Retinal pigment epithelial cell (primary cell): ENCODE measurements at regions not wholly inside any gene's neighbourhood (a gene's known extent, or its start where the extent isn't known, plus 50 kb on each side); places are given as distances from the start of the nearest gene placed in this dataset.
"Not testable (repeated sequence)": the region's sequence is repeated elsewhere in the genome, so short reads cannot be mapped to it uniquely, and the experiment has no call there.

ENCODE experiments used
- DNase-seq: peaks from one replicate; pipeline ENCODE4 v3.0.0-alpha.2; 2010; ENCODE audit warnings: low read depth
- H3K4me3 ChIP-seq: 2 replicates; pipeline ENCODE4 v1.5.1; 2011; ENCODE audit warnings: mild to moderate bottlenecking, low read length, control low read depth, moderate library complexity
- TF ChIP-seq, protein P1 (sequence below): conservative IDR thresholded peaks from 2 replicates; pipeline ENCODE4 v1.5.1; 2011; ENCODE audit warnings: low read depth, low read length, control low read depth, inconsistent platforms

DNA sequence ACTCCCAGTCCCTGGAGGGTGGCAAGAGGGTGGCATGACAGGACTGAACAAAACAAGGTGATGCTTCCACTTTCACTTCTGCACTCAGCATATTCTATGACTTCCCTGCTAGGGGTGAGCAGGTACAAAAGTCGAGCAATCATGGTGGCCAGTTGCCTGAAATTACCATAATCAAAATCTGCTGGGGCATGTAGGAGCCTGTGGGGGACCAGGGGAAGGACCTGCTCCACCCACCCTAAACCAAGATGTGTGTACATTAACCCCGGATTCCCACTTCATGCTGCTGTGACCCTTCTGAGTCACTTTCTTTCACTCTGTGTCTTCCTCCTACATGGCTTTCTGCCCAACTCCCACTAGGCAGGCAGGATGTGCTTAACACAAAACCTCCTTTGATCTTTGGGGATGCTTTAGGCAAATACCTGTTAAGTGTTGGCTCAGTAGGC lies 73.3 kb upstream of the PHF24 start:
- TF ChIP-seq, protein P1, sequence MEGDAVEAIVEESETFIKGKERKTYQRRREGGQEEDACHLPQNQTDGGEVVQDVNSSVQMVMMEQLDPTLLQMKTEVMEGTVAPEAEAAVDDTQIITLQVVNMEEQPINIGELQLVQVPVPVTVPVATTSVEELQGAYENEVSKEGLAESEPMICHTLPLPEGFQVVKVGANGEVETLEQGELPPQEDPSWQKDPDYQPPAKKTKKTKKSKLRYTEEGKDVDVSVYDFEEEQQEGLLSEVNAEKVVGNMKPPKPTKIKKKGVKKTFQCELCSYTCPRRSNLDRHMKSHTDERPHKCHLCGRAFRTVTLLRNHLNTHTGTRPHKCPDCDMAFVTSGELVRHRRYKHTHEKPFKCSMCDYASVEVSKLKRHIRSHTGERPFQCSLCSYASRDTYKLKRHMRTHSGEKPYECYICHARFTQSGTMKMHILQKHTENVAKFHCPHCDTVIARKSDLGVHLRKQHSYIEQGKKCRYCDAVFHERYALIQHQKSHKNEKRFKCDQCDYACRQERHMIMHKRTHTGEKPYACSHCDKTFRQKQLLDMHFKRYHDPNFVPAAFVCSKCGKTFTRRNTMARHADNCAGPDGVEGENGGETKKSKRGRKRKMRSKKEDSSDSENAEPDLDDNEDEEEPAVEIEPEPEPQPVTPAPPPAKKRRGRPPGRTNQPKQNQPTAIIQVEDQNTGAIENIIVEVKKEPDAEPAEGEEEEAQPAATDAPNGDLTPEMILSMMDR, result no peak
- DNase-seq, result no peak
- H3K4me3 ChIP-seq, result no peak overlapping the region

DNA sequence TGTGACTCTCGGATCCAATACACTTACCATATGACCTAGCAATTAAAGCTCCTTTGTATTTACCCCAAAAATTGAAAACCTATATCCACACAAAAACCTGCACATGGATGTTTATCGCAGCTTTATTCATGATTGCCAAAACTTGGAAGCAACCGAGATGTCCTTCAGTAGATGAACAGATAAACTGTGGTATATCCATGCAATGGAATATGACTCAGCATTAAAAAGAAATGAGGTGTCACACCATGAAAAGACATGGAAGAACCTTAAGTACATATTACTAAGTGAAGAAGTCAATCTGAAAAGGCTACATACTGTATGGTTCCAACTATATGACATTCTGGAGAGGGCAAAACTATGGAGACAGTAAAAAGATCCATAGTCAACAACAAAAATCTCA lies 82.0 kb upstream of the PHF24 start:
- TF ChIP-seq, protein P1, result no peak
- no peak overlapping the region for H3K4me3 ChIP-seq
- DNase-seq, result no peak

DNA sequence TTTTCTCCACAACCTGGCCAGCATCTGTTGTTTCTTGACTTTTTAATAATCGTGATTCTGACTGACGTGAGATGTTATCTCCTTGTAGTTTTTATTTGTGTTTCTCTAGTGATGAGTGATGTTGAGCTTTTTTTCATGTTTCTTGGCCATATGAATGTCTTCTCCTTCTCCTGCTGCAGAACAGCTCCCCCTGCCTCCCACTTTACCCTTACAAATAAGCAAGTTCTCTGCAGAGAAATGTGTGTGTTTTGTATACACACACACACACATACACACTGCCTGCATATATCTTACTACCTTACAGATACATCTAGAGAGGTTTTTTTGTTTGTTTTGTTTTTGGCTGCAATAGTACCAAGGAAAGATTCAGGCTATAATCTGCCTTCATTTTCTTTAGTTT lies 88.7 kb upstream of the PHF24 start:
- TF ChIP-seq, protein P1, result peak; percentile 54
- no peak overlapping the region for H3K4me3 ChIP-seq
- no peak for DNase-seq

DNA sequence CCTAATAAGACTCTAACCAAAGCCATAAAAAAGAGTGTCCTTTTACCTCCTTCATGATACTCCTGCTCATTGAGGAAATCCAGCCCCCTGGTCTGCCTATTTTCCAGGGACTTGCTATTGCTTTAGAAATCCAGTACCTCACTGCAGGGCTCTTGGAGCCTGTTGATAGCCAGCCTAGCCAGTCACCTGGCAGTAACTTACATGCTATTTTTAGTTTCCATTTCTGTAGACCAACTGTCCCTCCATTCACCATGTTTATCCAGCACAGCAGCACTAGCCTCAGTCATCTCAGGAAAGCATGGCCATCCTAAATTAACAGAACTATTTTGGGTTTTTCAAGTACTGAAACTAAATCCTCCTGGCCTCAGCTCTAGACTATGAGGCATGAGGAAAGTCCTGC lies 91.5 kb upstream of the PHF24 start:
- no peak overlapping the region for H3K4me3 ChIP-seq
- TF ChIP-seq, protein P1, result no peak
- DNase-seq, result no peak

DNA sequence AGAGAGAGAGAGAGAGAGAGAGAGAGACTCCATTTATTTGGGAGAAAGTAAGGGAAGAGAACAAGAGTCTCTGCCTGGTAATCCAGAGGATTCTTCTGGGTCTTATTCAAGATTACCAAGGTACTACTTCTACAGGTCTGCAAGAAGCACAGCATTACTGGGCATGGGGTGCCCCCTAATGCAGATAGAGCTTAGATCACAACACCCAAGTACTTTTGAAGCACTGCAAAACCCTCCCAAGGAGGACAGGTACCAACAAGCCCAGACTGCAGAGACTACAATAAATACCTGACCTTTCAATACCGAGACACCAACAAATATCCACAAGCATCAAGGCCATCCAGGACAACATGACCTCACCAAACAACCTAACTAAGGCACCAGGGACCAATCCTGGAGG lies 94.7 kb upstream of the PHF24 start:
- H3K4me3 ChIP-seq, result no peak overlapping the region
- no peak for DNase-seq
- TF ChIP-seq, protein P1, result no peak

DNA sequence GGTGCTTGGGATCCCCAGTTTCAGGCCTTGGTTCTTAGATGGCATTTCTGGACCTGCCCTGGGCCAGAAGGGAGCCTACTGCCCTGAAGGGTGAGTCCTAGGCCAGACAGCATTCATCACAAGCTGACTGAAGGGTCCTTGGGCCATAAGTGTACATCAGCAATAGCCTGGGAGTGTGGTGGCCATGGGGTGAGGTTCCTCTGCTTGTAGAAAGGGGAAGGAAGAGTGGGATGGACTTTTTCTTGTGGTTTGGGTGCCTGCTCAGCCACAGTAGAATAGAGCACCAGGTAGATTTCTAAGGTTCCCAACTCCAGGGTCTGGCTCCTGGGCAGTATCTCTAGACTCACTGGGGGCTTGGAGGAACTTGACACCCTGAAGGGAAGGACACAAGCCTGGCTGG lies 95.2 kb upstream of the PHF24 start:
- no peak for DNase-seq
- no peak overlapping the region for H3K4me3 ChIP-seq
- TF ChIP-seq, protein P1, result no peak

DNA sequence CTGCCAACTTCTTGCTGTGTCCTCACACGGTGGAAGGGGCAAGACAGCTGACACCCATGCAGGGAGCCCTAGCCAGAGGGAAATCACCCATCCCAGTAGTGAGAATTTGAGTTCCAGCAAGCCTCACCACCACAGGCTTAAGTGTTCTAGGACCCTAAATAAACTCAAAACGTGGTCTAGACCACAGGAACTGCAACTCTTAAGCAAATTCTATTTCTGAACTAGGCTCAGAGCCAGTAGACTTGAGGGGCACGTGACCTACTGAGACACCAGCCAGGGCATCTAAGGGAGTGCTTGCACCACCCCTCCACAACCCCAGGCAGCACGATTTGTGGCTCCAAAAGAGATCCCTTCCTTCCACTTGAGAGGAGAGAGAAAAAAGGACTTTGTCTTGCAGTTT lies 96.0 kb upstream of the PHF24 start:
- TF ChIP-seq, protein P1, result no peak
- no peak overlapping the region for H3K4me3 ChIP-seq
- DNase-seq, result no peak

DNA sequence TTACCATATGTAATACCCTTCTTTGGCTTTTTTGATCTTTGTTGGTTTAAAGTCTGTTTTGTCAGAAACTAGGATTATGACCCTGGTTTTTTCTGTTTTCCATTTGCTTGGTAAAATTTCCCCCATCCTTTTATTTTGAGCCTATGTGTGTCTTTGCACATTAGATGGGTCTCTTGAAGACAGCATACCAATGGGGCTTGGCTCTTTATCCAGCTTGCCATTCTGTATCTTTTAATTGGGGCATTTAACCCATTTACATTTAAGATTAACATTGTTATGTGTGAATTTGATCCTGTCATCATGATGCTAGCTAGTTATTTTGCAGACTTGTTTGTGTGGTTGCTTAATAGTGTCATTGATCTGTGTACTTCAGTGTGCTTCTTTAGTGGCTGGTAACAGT lies 103.1 kb upstream of the PHF24 start:
- DNase-seq, H3K4me3 ChIP-seq: not testable (repeated sequence)
